Ishikawa (cell line): ENCODE measurements at regions not wholly inside any gene's neighbourhood (a gene's known extent, or its start where the extent isn't known, plus 50 kb on each side); places are given as distances from the start of the nearest gene placed in this dataset.

Experiments
- CEBPB ChIP-seq: IDR thresholded peaks from 2 replicates; pipeline ENCODE4 v1.6.1; 2012
- CREB1 ChIP-seq: IDR thresholded peaks from 2 replicates; pipeline ENCODE4 v1.6.1; 2012; ENCODE audit warnings: low read depth
- EGR1 ChIP-seq: IDR thresholded peaks from 2 replicates; pipeline ENCODE4 v1.6.1; 2012
- EP300 ChIP-seq: IDR thresholded peaks from 2 replicates; pipeline ENCODE4 v1.6.1; 2012; ENCODE audit warnings: borderline replicate concordance
- FOXM1 ChIP-seq: IDR thresholded peaks from 2 replicates; pipeline ENCODE4 v1.6.1; 2012; ENCODE audit warnings: low read depth, borderline replicate concordance
- MAX ChIP-seq: IDR thresholded peaks from 2 replicates; pipeline ENCODE4 v1.6.1; 2012
- NFIC ChIP-seq: IDR thresholded peaks from 2 replicates; pipeline ENCODE4 v1.6.1; 2012
- RAD21 ChIP-seq: IDR thresholded peaks from 2 replicates; pipeline ENCODE4 v1.6.1; 2012; ENCODE audit warnings: low read depth
- TAF1 ChIP-seq: IDR thresholded peaks from 2 replicates; pipeline ENCODE4 v1.6.1; 2012; ENCODE audit warnings: low read depth, mild to moderate bottlenecking
- TCF12 ChIP-seq: IDR thresholded peaks from 2 replicates; pipeline ENCODE4 v1.6.1; 2012; ENCODE audit warnings: low read depth
- TEAD4 ChIP-seq: IDR thresholded peaks from 2 replicates; pipeline ENCODE4 v1.6.1; 2012
- USF1 ChIP-seq: IDR thresholded peaks from 2 replicates; pipeline ENCODE4 v1.6.1; 2012
- ZBTB7A ChIP-seq: IDR thresholded peaks from 2 replicates; pipeline ENCODE4 v1.6.1; 2012; ENCODE audit warnings: low read depth
- TF ChIP-seq, protein P1 (sequence below): IDR thresholded peaks from 2 replicates; pipeline ENCODE4 v1.6.1; 2012; ENCODE audit warnings: low read depth, mild to moderate bottlenecking

DNA sequence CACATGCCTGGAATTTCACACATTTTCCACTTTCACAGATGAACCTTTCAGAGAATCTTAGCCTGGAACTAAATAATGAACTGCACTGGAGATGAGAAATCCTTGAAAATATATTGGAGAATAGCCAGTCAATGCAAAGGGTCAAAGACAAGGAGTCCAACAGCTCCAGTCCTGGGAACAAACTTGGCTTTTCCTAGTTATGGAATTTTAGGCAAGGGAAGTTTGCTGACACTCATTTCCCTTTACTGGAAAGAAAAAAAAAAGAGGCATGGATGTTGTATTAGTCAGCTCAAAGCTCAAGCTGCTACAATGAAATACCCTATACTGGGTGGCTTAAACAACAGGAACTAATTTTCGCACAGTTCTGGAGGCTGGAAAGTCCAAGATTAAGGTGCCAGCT lies 690.8 kb upstream of the ARPP21 start:
- TF ChIP-seq, protein P1, sequence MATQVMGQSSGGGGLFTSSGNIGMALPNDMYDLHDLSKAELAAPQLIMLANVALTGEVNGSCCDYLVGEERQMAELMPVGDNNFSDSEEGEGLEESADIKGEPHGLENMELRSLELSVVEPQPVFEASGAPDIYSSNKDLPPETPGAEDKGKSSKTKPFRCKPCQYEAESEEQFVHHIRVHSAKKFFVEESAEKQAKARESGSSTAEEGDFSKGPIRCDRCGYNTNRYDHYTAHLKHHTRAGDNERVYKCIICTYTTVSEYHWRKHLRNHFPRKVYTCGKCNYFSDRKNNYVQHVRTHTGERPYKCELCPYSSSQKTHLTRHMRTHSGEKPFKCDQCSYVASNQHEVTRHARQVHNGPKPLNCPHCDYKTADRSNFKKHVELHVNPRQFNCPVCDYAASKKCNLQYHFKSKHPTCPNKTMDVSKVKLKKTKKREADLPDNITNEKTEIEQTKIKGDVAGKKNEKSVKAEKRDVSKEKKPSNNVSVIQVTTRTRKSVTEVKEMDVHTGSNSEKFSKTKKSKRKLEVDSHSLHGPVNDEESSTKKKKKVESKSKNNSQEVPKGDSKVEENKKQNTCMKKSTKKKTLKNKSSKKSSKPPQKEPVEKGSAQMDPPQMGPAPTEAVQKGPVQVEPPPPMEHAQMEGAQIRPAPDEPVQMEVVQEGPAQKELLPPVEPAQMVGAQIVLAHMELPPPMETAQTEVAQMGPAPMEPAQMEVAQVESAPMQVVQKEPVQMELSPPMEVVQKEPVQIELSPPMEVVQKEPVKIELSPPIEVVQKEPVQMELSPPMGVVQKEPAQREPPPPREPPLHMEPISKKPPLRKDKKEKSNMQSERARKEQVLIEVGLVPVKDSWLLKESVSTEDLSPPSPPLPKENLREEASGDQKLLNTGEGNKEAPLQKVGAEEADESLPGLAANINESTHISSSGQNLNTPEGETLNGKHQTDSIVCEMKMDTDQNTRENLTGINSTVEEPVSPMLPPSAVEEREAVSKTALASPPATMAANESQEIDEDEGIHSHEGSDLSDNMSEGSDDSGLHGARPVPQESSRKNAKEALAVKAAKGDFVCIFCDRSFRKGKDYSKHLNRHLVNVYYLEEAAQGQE: no peak
- no peak for TF ChIP-seq FOXM1
- TF ChIP-seq EP300: no peak
- TF ChIP-seq CREB1: no peak
- no peak for TF ChIP-seq TAF1
- no peak for TF ChIP-seq TCF12
- TF ChIP-seq MAX: no peak
- TF ChIP-seq RAD21: no peak
- no peak for TF ChIP-seq ZBTB7A
- no peak for TF ChIP-seq EGR1
- TF ChIP-seq CEBPB: no peak
- no peak for TF ChIP-seq USF1
- no peak for TF ChIP-seq NFIC
- no peak for TF ChIP-seq TEAD4
